ENCODE measurements at regions not wholly inside any gene's neighbourhood (a gene's known extent, or its start where the extent isn't known, plus 50 kb on each side); places are given as distances from the start of the nearest gene placed in this dataset.
A peak's percentile ranks its signal among the peaks of the same experiment; 100 is the strongest.

DNA sequence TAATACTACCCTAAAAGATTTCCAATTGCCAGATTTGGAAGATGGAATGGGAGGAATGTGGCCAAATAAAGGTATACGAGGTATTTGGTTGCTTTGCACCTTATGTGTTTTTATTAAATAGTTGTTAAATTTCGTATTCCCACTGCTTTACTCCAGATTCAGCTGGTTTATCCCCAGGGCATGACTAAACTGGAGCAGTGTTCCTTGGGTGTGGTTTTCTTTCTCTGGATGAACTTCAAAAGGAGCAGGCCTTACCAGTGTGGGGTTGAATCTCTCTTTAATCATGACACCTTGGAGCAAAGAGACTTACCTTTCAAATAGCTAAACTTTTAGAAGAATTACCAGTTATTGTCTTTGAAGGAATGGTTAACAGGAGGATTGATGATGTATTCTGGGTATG, 121.7 kb upstream of the BNC2 start:
- no peak for TF ChIP-seq POLR2A (IDR thresholded peaks at IDR 0.05)
- TF ChIP-seq, protein P1, sequence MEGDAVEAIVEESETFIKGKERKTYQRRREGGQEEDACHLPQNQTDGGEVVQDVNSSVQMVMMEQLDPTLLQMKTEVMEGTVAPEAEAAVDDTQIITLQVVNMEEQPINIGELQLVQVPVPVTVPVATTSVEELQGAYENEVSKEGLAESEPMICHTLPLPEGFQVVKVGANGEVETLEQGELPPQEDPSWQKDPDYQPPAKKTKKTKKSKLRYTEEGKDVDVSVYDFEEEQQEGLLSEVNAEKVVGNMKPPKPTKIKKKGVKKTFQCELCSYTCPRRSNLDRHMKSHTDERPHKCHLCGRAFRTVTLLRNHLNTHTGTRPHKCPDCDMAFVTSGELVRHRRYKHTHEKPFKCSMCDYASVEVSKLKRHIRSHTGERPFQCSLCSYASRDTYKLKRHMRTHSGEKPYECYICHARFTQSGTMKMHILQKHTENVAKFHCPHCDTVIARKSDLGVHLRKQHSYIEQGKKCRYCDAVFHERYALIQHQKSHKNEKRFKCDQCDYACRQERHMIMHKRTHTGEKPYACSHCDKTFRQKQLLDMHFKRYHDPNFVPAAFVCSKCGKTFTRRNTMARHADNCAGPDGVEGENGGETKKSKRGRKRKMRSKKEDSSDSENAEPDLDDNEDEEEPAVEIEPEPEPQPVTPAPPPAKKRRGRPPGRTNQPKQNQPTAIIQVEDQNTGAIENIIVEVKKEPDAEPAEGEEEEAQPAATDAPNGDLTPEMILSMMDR (IDR thresholded peaks at IDR 0.05): no peak
- no peak overlapping the region for H3K27ac ChIP-seq
- no peak overlapping the region for H3K4me3 ChIP-seq
- DNase-seq: no peak
- H3K4me1 ChIP-seq: no peaks in the 10 kb centered on the region
- H3K27me3 ChIP-seq: no peaks in the 10 kb centered on the region
- no peaks in the 10 kb centered on the region for H3K36me3 ChIP-seq
- peaks cover 0 to 19% (median 0%) of the 10 kb centered on the region in 4 donors for H3K9me3 ChIP-seq

DNA sequence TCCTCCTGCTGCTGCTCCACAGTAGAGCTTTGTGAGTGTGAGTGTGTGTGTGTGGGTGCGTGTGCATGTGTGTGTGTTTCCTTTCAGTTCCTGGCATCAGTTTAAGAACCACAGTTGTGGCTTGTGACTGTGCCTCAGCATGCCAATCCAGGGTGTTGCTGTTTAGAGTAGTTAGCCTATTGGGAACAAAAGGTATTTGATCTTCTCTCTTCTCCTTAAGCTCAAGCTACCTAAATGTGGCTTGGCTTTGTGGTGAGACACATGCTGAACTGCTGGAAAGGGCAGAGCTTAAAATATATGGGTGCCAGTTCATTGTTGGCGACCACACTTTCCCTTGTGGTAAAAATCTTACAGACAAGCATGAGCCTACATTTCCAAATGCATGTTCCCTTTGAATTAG, 116.6 kb upstream of the BNC2 start:
- no peak overlapping the region for H3K4me3 ChIP-seq
- TF ChIP-seq POLR2A (IDR thresholded peaks at IDR 0.05): no peak
- TF ChIP-seq, protein P1 (IDR thresholded peaks at IDR 0.05): no peak
- H3K27me3 ChIP-seq: no peaks in the 10 kb centered on the region
- H3K27ac ChIP-seq: peak overlapping the region in 1 of 4 donors; percentile 15
- no peaks in the 10 kb centered on the region for H3K4me1 ChIP-seq
- DNase-seq: no peak
- no peaks in the 10 kb centered on the region for H3K36me3 ChIP-seq
- no peaks in the 10 kb centered on the region for H3K9me3 ChIP-seq

DNA sequence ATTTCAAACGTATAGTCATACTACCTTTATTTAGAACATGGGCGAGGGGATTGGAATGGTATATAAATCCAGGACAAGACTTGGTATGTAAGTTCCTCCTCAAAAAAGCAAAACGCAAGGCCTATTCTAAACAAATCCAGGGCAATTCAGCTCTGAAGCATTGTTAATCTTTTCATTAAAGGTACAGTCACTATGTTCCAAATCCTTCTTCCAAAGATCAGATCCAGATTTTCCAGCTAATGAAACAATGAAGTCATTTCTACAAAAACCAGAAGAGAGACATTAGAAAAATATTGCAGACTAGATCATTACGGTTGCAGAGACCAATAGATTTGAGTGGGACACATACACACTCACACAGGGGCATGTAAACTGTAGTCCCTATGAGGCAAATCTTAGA, 116.1 kb upstream of the BNC2 start:
- Histone ChIP-seq H3K4me1 (no peaks in the 10 kb centered on the region), H3K27me3 (no peaks in the 10 kb centered on the region), H3K4me3 (no peak overlapping the region), H3K36me3 (no peaks in the 10 kb centered on the region), H3K9me3 (no peaks in the 10 kb centered on the region), H3K27ac (peak overlapping the region in 1 of 4 donors; percentile 19)
- TF ChIP-seq POLR2A (IDR thresholded peaks at IDR 0.05): no peak
- TF ChIP-seq, protein P1 (IDR thresholded peaks at IDR 0.05): no peak
- no peak for DNase-seq

DNA sequence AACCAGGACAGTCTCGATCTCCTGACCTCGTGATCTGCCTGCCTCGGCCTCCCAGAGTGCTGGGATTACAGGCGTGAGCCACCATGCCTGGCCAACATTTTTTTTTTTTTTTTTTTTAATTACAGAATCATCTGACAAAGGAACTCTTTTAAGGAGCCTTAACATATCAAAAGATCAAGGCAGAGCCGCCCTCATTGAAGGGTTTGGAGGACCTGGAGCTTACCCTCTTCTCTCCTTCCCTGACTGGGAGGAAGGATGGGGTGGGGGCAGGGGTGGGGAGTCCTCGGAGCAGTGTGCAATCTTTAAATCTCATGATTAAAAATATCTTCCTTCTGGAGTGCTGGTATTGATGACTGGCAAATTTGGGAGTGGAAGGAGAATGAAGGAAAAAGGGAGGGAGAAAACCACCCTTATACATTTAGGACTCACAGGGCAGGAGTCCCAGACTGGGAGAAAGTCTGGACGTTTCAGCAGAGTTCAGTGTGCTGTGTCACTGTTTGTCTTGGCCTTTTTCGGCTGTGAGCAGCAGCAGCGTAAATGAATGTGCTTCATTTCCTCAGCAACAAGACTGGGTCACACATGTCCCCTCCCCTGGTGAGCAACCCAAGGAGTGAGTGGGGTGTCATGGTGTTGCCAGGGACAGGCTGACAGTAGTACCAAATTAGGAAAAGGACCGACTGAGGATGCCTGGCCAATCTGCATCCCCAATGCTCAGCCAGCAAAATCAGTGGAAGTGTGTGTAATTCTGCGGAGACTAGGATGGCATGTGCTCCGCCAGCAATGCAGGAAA, 115.3 kb upstream of the BNC2 start:
- no peaks in the 10 kb centered on the region for H3K27me3 ChIP-seq
- DNase-seq: no peak
- H3K4me1 ChIP-seq: no peaks in the 10 kb centered on the region
- no peaks in the 10 kb centered on the region for H3K36me3 ChIP-seq
- TF ChIP-seq, protein P1 (IDR thresholded peaks at IDR 0.05): no peak
- no peak for TF ChIP-seq POLR2A (IDR thresholded peaks at IDR 0.05)
- H3K9me3 ChIP-seq: no peaks in the 10 kb centered on the region
- no peak overlapping the region for H3K4me3 ChIP-seq
- H3K27ac ChIP-seq: peak overlapping the region in 1 of 4 donors; percentile 19

DNA sequence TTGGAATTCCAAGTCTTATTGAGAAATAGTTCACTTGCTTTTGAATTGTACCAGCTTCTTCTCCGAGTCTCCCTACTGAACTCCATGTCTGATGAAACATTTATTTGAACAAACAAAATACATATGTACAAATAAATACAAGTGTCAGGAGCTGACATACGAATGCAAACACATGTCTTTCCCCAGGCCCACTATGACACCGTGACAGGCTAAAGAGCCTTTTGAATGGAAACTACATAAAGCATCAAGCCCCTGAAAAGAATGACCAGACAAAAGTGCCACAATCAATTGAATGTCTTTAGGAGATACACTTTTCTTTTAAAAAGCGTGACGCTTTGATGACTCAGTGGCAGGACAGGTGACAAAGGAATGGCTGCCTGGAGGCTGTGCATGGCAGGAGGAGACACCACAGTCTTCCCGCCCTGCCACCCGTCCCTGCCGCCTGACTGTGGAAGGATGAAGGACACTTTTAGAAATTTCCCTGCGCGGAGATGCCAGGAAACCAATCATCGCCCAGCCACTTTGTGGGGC, 112.4 kb upstream of the BNC2 start:
- Histone ChIP-seq H3K27me3 (no peaks in the 10 kb centered on the region), H3K27ac (no peak overlapping the region), H3K4me3 (no peak overlapping the region), H3K9me3 (no peaks in the 10 kb centered on the region), H3K36me3 (no peaks in the 10 kb centered on the region), H3K4me1 (no peaks in the 10 kb centered on the region)
- DNase-seq: no peak
- TF ChIP-seq, protein P1 (IDR thresholded peaks at IDR 0.05): no peak
- no peak for TF ChIP-seq POLR2A (IDR thresholded peaks at IDR 0.05)

All from Peyer's patch (tissue), 4 donors.